BE2C (cell line): ENCODE measurements at regions not wholly inside any gene's neighbourhood (a gene's known extent, or its start where the extent isn't known, plus 50 kb on each side); places are given as distances from the start of the nearest gene placed in this dataset.
"Not testable (repeated sequence)": the region's sequence is repeated elsewhere in the genome, so short reads cannot be mapped to it uniquely, and the experiment has no call there.

Source experiments
- DNase-seq: peaks from one replicate; pipeline ENCODE4 v3.0.0-alpha.2; 2020
- H3K27me3 ChIP-seq: fragments of 250-450 bp; sonication (Bioruptor Pico); 2 replicates; pipeline ENCODE4 v1.5.1; 2020; ENCODE audit warnings: mild to moderate bottlenecking
- H3K36me3 ChIP-seq: fragments of 250-450 bp; sonication (Bioruptor Pico); 2 replicates; pipeline ENCODE4 v1.5.1; 2020; ENCODE audit warnings: mild to moderate bottlenecking
- H3K4me1 ChIP-seq: fragments of 250-450 bp; sonication (Bioruptor Pico); 2 replicates; pipeline ENCODE4 v1.5.1; 2020
- H3K4me3 ChIP-seq: 2 replicates; pipeline ENCODE4 v1.5.1; 2011; ENCODE audit warnings: low read depth, low read length
- H3K9me3 ChIP-seq: fragments of 250-450 bp; sonication (Bioruptor Pico); 2 replicates; pipeline ENCODE4 v1.5.1; 2020
- TF ChIP-seq, protein P1 (sequence below): IDR thresholded peaks from 2 replicates; pipeline ENCODE4 v1.5.1; 2012; ENCODE audit warnings: mild to moderate bottlenecking, low read depth, low read length

DNA sequence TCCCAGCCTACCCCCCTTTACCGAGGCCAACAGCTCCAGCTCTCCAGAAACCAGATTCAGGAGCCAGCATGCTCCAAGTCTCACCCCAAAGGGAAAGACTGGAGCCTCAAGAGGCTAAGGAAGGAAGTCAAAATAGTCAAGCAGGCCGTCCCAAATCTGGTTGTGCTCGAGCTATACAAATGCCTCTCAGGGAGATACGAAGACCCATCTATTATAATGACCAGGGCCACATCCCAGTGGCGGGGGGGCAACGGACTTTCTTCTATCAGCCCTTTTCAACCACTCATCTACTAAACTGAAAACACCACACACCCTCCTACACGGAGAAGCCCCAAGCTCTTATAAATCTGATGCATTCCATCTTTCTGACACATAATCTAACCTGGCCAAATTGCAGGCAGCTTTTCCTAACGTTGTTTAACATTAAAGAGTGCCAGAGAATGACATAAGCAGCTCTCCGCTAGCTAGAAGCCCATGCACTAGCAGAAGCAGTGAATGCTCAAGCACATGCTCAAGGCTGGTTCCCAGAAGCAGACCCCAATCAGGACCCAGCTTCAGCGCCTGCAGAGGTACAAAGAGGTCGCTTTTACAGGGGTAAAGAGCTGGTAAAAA, 104.6 kb upstream of the ZNF98 start:
- Histone ChIP-seq H3K4me1 (no peaks in the 10 kb centered on the region), H3K9me3 (no peaks in the 10 kb centered on the region), H3K36me3 (no peaks in the 10 kb centered on the region), H3K4me3 (no peak overlapping the region), H3K27me3 (no peaks in the 10 kb centered on the region)
- DNase-seq, result no peak
- TF ChIP-seq, protein P1, sequence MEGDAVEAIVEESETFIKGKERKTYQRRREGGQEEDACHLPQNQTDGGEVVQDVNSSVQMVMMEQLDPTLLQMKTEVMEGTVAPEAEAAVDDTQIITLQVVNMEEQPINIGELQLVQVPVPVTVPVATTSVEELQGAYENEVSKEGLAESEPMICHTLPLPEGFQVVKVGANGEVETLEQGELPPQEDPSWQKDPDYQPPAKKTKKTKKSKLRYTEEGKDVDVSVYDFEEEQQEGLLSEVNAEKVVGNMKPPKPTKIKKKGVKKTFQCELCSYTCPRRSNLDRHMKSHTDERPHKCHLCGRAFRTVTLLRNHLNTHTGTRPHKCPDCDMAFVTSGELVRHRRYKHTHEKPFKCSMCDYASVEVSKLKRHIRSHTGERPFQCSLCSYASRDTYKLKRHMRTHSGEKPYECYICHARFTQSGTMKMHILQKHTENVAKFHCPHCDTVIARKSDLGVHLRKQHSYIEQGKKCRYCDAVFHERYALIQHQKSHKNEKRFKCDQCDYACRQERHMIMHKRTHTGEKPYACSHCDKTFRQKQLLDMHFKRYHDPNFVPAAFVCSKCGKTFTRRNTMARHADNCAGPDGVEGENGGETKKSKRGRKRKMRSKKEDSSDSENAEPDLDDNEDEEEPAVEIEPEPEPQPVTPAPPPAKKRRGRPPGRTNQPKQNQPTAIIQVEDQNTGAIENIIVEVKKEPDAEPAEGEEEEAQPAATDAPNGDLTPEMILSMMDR, result no peak

DNA sequence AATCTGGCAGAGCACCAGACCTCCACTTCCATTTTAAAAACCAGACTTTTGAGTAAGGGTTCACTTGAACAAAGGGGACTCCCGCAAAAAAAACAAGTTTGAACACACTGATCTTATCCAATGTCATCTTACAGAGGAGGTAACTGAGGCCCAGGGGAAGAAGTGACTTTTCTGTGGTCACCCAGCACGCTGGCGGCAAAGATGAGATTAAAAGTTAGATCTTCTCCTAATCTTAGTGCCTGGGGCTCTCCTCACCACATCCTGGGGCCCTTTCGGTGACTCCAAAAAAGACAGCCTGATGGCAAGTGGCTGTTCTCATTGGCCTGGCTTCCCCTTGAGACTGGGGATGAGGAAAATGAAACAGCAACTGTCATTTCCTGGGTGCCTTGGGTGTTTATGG, 101.8 kb upstream of the ZNF98 start:
- H3K27me3 ChIP-seq, result no peaks in the 10 kb centered on the region
- no peak for DNase-seq
- no peaks in the 10 kb centered on the region for H3K9me3 ChIP-seq
- H3K4me1 ChIP-seq, result no peaks in the 10 kb centered on the region
- no peak overlapping the region for H3K4me3 ChIP-seq
- no peaks in the 10 kb centered on the region for H3K36me3 ChIP-seq
- TF ChIP-seq, protein P1, result no peak

GRCh38 chr19:22519562-22519961, 97.4 kb upstream of the ZNF98 start:
- H3K36me3 ChIP-seq, DNase-seq, H3K9me3 ChIP-seq, H3K27me3 ChIP-seq, H3K4me3 ChIP-seq, H3K4me1 ChIP-seq: not testable (repeated sequence)

- TF ChIP-seq, protein P1, result no peak
- H3K36me3 ChIP-seq, result no peaks in the 10 kb centered on the region
- H3K4me3 ChIP-seq, result no peak overlapping the region
- H3K4me1 ChIP-seq, result no peaks in the 10 kb centered on the region
- H3K27me3 ChIP-seq, result no peaks in the 10 kb centered on the region
- peaks cover 2% of the 10 kb centered on the region for H3K9me3 ChIP-seq
- no peak for DNase-seq
These were observed 97.0 kb upstream of the ZNF98 start for GRCh38 chr19:22519152-22519551.

DNA sequence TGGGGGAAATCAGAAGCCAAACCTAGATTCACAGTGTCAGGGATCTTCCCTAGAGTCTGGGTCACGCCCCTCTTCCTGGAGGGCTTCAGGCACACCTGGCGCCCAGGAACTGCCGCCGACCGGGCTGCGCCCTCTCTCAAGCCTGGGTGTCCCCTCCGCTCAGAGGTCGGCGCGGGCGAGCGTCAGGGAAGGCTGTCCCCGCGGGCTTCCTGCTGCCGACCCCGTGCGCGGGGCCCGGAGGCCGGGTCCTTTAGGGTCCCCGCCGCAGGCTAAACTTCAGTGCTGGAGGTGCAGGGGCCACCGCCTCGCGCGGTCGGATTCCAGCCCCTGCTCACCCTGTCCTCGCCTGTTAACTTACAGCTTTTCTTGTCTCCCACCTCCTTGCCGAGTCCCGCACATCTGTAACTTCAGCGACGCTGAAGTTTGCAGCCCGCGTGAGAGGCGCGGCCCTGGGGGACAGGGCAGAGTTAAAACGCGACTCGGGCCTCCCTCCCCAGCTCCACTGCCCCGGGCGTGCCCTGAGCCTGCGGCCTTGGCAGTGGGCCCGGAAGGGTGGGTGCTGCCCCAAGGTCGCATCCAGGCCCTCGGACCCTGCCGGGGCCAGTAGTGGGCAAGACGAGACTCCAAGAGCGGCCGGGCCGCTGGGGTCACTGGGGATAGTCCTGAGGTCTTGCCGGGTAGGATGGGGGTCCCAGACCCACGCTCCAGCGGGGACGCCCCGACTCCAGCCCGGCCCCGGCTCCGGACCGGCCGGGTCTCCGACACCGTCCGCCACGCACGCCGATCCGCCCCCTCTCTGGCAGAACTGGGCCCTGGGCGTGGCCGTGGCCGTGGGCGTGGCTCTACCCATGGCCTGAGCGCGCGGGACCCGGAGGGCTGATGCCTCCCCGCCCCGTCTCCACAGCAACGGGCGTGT, 95.6 kb upstream of the ZNF98 start:
- H3K4me1 ChIP-seq, result no peaks in the 10 kb centered on the region
- H3K9me3 ChIP-seq, result peaks cover 2% of the 10 kb centered on the region
- no peaks in the 10 kb centered on the region for H3K27me3 ChIP-seq
- no peaks in the 10 kb centered on the region for H3K36me3 ChIP-seq
- DNase-seq, result no peak
- no peak overlapping the region for H3K4me3 ChIP-seq
- TF ChIP-seq, protein P1, result no peak

- DNase-seq, result no peak
- no peaks in the 10 kb centered on the region for H3K36me3 ChIP-seq
- H3K4me3 ChIP-seq, result no peak overlapping the region
- peaks cover 2% of the 10 kb centered on the region for H3K9me3 ChIP-seq
- H3K27me3 ChIP-seq, result no peaks in the 10 kb centered on the region
- H3K4me1 ChIP-seq, result no peaks in the 10 kb centered on the region
- TF ChIP-seq, protein P1, result no peak
These were observed 93.3 kb upstream of the ZNF98 start for GRCh38 chr19:22515435-22515834.
